GM21381 (cell line): ENCODE measurements at regions not wholly inside any gene's neighbourhood (a gene's known extent, or its start where the extent isn't known, plus 50 kb on each side); places are given as distances from the start of the nearest gene placed in this dataset.
"Not testable (repeated sequence)": the region's sequence is repeated elsewhere in the genome, so short reads cannot be mapped to it uniquely, and the experiment has no call there.

Source experiments
- ATAC-seq: cut with Tn5 transposase; IDR thresholded peaks from one replicate; pipeline ENCODE4 v1.9.1; 2021; ENCODE audit warnings: mild to moderate bottlenecking, moderate library complexity; ENCODE audit not compliant: unreplicated experiment

GRCh38 chr10:16116404-16117304 is 256.3 kb upstream of the MINDY3 start:
- no peak for ATAC-seq

- ATAC-seq, result no peak
These were observed 257.0 kb upstream of the MINDY3 start for GRCh38 chr10:16117305-16117695.

- no peak for ATAC-seq
These were observed 259.1 kb upstream of the MINDY3 start for GRCh38 chr10:16119445-16119844.

- ATAC-seq, result no peak
These were observed 260.3 kb upstream of the MINDY3 start for GRCh38 chr10:16120563-16120962.

- no peak for ATAC-seq
These were observed 281.2 kb upstream of the MINDY3 start for GRCh38 chr10:16141499-16141898.

GRCh38 chr10:16146993-16147392 is 286.7 kb upstream of the MINDY3 start:
- no peak for ATAC-seq

- no peak for ATAC-seq
These were observed 281.0 kb upstream of the PTER start for GRCh38 chr10:16155834-16156233.

- no peak for ATAC-seq
These were observed 280.1 kb upstream of the PTER start for GRCh38 chr10:16156681-16157080.

GRCh38 chr10:16165067-16165466 is 271.7 kb upstream of the PTER start:
- not testable (repeated sequence) for ATAC-seq

GRCh38 chr10:16182144-16182543 is 254.7 kb upstream of the PTER start:
- ATAC-seq, result no peak

- ATAC-seq, result no peak
These were observed 254.1 kb upstream of the PTER start for GRCh38 chr10:16182688-16183087.

GRCh38 chr10:16184096-16184597 is 252.7 kb upstream of the PTER start:
- ATAC-seq, result no peak

GRCh38 chr10:16184906-16185305 is 251.9 kb upstream of the PTER start:
- ATAC-seq, result no peak

GRCh38 chr10:16186564-16186963 is 250.2 kb upstream of the PTER start:
- ATAC-seq, result no peak

- ATAC-seq, result no peak
These were observed 249.6 kb upstream of the PTER start for GRCh38 chr10:16187161-16187560.

GRCh38 chr10:16192337-16192736 is 244.5 kb upstream of the PTER start:
- ATAC-seq, result no peak

GRCh38 chr10:16193241-16193640 is 243.6 kb upstream of the PTER start:
- ATAC-seq, result no peak

- peak; percentile 93 for ATAC-seq
These were observed 241.5 kb upstream of the PTER start for GRCh38 chr10:16195178-16195769.

GRCh38 chr10:16195894-16196293 is 240.9 kb upstream of the PTER start:
- no peak for ATAC-seq

GRCh38 chr10:16199216-16199615 is 237.6 kb upstream of the PTER start:
- no peak for ATAC-seq

GRCh38 chr10:16223618-16224017 is 213.2 kb upstream of the PTER start:
- not testable (repeated sequence) for ATAC-seq

- no peak for ATAC-seq
These were observed 209.1 kb upstream of the PTER start for GRCh38 chr10:16227674-16228073.
